ENCODE measurements at regions not wholly inside any gene's neighbourhood (a gene's known extent, or its start where the extent isn't known, plus 50 kb on each side); places are given as distances from the start of the nearest gene placed in this dataset.

- no peak for DNase-seq (ENCODE audit: low read depth, low spot score)
- H3K79me2 ChIP-seq (ENCODE audit: control insufficient read depth, insufficient read depth, low read length): no peaks in the 10 kb centered on the region
These were observed 241.0 kb upstream of the ASIC2 start for GRCh38 chr17:33534087-33534486.

More at GRCh38 chr17:33534087-33534486, 241.0 kb upstream of the ASIC2 start:
- Histone ChIP-seq H2AFZ (ENCODE audit: low read depth, low read length) (no peak overlapping the region), H3K4me1 (ENCODE audit: control insufficient read depth, extremely low read depth, insufficient read depth, low read length) (no peaks in the 10 kb centered on the region), H3K9me1 (replicated peaks; ENCODE audit: control insufficient read depth, extremely low read depth, insufficient read depth, low read length) (no peaks in the 10 kb centered on the region), H3K9me3 (replicated peaks; ENCODE audit: control insufficient read depth, insufficient read depth, low read length) (peaks cover 2% of the 10 kb centered on the region), H3K36me3 (ENCODE audit: control insufficient read depth in 2 of 2, extremely low read depth in 1 of 2, insufficient read depth in 2 of 2, low read length in 2 of 2) (no peaks in the 10 kb centered on the region), H3K9ac (replicated peaks; ENCODE audit: extremely low read depth, insufficient read depth, low read length) (no peak overlapping the region), H4K20me1 (replicated peaks; ENCODE audit: control insufficient read depth, extremely low read depth, insufficient read depth, low read length) (no peaks in the 10 kb centered on the region), H3K27me3 (ENCODE audit: control insufficient read depth in 2 of 2, insufficient read depth in 2 of 2, low read length in 2 of 2) (no peaks in the 10 kb centered on the region), H3K4me3 (replicated peaks in 1 of 3; ENCODE audit: insufficient read depth in 1 of 3, low read depth in 1 of 3, low read length in 3 of 3) (no peak overlapping the region), H3K27ac (ENCODE audit: insufficient read depth, low read depth, low read length) (no peak overlapping the region), H3K4me2 (ENCODE audit: insufficient read depth, low read length) (no peak overlapping the region)
- BruUV-seq (replicated peaks): no TSS peak
- intact Hi-C loops (cut with micrococcal nuclease): no loop called here
- dilution Hi-C loops (cut with MboI; ENCODE audit: extremely low pct_ligation_motif_present, low sequenced_read_pairs): no loop called here
- no peak for TF ChIP-seq MYC (IDR thresholded peaks at IDR 0.05; ENCODE audit: low read depth, low read length)
- no peak for TF ChIP-seq GATA2 (IDR thresholded peaks at IDR 0.05; ENCODE audit: insufficient read depth, insufficient read length, low read depth, low read length)
- TF ChIP-seq MAX (IDR thresholded peaks at IDR 0.05; ENCODE audit: insufficient read depth, insufficient read length): no peak
- TF ChIP-seq EZH2 (IDR thresholded peaks at IDR 0.05; ENCODE audit: borderline replicate concordance, low read depth, low read length, severe bottlenecking): no peak
- TF ChIP-seq JUN (IDR thresholded peaks at IDR 0.05; ENCODE audit: borderline replicate concordance, insufficient read depth, insufficient read length, low read depth): no peak
- TF ChIP-seq FOS (IDR thresholded peaks at IDR 0.05; ENCODE audit: borderline replicate concordance, insufficient read depth, low read length): no peak
- TF ChIP-seq POLR2AphosphoS5 (IDR thresholded peaks at IDR 0.05; ENCODE audit: insufficient read depth, low read depth, low read length): no peak
- no peak for TF ChIP-seq POLR2A (IDR thresholded peaks at IDR 0.05; ENCODE audit: low read depth, low read length)
- no peak for TF ChIP-seq CTCF (IDR thresholded peaks at IDR 0.05; ENCODE audit: extremely low read depth in 1 of 2, insufficient read depth in 1 of 2, low read depth in 1 of 2, low read length in 2 of 2)
- no peak for FAIRE-seq
- CTCF ChIA-PET: no interaction called here
- POLR2A ChIA-PET: no interaction called here

All from endothelial cell of umbilical vein (primary cell).